Right ventricle myocardium superior (tissue), 1 donor: ENCODE measurements at regions not wholly inside any gene's neighbourhood (a gene's known extent, or its start where the extent isn't known, plus 50 kb on each side); places are given as distances from the start of the nearest gene placed in this dataset.
A peak's percentile ranks its signal among the peaks of the same experiment; 100 is the strongest.

Experiments
- ATAC-seq: fragments of 200-7000 bp; cut with Tn5 transposase; one replicate; pipeline ENCODE4 v1.9.1; 2020; ENCODE audit warnings: mild to moderate bottlenecking; ENCODE audit not compliant: poor library complexity
- DNase-seq: peaks from one replicate; pipeline ENCODE4 v3.0.0-alpha.2; 2020
- intact Hi-C: fragments of 100-400 bp; cut with DNase I; formaldehyde crosslinking; loops from one replicate; pipeline ENCODE4 v1.11.2; 2022
- donor health status: DM: no; HTN: yes; CAD: no; lungs with severe emphysema.

- no peak for DNase-seq
- ATAC-seq: no peak
- intact Hi-C loops: no loop called here
These were observed 51.8 kb upstream of the MPDZ start for GRCh38 chr9:13331320-13331719.

- DNase-seq: peak; percentile 71
- peak; percentile 97 for ATAC-seq
- intact Hi-C loops: no loop called here
These were observed 51.0 kb upstream of the MPDZ start for GRCh38 chr9:13330396-13331004.
